HG03025 (cell line): ENCODE measurements at regions not wholly inside any gene's neighbourhood (a gene's known extent, or its start where the extent isn't known, plus 50 kb on each side); places are given as distances from the start of the nearest gene placed in this dataset.

Source experiments
- ATAC-seq: cut with Tn5 transposase; IDR thresholded peaks from one replicate; pipeline ENCODE4 v1.9.1; 2021; ENCODE audit warnings: mild to moderate bottlenecking, moderate library complexity; ENCODE audit not compliant: unreplicated experiment, low FRiP score

- no peak for ATAC-seq
These were observed 262.6 kb upstream of the CDYL start for GRCh38 chr6:4513561-4513960.

DNA sequence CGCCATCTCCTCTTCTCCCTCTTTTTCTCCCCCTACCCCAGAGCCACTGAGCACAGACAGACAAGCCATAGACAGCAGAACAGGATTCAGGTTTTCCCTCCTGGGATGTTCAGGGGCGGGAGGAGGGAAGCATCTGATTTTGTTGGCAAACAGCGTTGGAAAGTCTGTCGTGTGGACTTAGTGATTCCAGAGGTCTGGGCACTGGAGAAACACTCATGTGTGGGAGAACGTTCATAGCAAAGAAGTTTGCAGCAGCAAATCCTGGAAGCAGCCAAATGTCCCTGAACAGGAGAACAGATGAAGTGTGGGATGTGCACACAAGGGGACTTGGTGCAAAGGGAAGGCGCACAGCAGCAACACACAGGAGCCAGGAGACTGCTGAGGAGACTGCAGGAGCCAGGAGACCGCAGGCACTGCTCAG is 264.1 kb upstream of the CDYL start:
- ATAC-seq, result no peak

DNA sequence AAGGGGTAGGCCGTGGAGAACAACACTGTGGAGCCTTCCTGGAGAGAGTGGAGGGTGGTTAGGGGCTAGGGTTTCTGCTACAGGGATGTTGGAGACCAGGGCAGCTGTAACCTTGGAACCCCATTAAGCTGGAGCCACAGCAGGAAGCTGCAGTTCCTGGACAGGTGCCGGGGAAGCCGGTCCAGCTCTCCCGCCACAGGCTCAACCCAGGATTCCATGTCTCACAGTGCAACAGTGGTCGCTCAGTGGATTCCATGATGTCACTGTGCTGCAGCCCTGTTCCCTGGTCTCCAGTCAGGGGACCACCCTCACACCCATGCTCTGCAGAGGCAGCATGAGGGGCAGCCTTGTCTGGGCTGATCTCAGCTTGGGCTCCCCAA is 264.6 kb upstream of the CDYL start:
- ATAC-seq, result no peak

GRCh38 chr6:4510906-4511640 is 265.1 kb upstream of the CDYL start:
- no peak for ATAC-seq

GRCh38 chr6:4510317-4510716 is 265.9 kb upstream of the CDYL start:
- ATAC-seq, result no peak

GRCh38 chr6:4509506-4509905 is 266.7 kb upstream of the CDYL start:
- no peak for ATAC-seq

DNA sequence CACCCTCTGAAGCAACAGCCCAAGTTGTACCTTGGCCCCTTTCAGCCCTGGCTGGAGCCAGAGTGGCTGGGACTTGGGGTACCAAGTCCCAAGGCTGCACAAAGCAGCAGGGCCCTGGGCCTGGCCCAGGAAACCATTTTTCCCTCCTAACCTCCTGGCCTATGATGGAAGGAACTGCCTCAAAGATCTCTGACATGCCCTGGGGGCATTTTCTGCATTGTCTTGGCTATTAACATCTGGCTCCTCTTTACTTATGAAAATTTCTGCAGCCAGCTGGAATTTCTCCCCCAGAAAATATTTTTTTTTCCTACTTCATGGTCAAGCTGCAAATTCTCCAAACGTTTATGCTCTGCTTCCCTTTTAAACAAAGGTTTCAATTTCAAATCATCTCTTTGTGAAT is 269.4 kb upstream of the CDYL start:
- ATAC-seq, result no peak

DNA sequence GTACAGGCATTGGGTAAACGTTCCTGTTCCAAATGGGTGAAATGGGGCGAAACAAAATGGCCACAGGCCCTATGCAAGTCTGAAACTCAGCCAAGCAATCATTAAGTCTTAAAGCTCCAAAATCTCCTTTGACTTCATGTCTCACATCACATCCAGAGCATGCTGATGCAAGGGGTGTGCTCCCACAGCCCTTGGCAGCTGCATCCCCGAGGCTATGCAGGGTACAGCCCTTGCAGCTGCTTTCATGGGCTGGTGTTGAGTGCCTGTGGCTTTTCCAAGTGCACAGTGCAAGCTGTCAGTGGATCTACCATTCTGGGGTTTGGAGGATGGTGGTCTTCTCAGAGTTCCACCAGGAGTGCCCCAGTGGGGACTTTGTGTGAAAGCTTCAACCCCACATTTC is 270.0 kb upstream of the CDYL start:
- ATAC-seq, result no peak

GRCh38 chr6:4504700-4505099 is 271.5 kb upstream of the CDYL start:
- no peak for ATAC-seq

DNA sequence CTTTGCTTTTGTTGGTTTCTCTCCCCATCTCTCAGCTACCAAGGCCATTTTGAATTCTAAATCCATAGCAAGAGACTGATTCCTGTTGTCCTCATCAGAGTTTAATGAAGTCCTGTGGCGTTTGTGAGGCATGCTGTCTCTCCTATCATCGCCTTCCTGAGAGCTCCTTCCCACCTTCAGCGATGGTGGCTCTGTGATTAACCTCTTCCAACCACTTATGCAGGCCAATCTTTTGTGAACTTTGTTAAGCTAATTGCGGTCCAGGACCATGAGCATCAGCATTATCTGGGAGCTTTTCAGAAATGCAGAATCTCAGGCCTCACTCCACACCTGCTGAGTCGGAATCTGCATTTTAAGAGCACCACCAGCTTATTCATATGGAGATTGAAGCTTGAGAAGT is 272.5 kb upstream of the CDYL start:
- ATAC-seq, result no peak

DNA sequence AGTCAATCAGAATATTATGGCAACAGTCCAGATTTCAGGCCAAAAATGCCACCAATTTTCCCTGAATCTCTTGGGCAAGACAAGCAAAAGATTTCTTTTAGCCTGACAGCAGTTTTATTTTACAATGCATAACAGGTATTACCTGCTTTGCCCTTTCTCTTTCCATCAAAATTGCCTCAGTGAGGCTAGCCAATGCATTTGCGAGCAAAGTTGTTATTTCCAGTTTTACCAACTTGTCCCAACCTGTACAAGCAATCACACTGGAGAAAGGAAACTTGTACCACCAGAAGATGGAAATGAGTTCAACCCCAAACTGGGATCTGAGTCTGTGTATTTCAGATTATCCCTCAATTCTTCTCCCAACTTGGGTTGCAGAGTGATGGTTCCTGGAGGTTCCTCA is 279.9 kb upstream of the CDYL start:
- no peak for ATAC-seq

- no peak for ATAC-seq
These were observed 284.5 kb upstream of the CDYL start for GRCh38 chr6:4491501-4492260.

GRCh38 chr6:4489538-4489937 is 286.7 kb upstream of the CDYL start:
- ATAC-seq, result no peak

DNA sequence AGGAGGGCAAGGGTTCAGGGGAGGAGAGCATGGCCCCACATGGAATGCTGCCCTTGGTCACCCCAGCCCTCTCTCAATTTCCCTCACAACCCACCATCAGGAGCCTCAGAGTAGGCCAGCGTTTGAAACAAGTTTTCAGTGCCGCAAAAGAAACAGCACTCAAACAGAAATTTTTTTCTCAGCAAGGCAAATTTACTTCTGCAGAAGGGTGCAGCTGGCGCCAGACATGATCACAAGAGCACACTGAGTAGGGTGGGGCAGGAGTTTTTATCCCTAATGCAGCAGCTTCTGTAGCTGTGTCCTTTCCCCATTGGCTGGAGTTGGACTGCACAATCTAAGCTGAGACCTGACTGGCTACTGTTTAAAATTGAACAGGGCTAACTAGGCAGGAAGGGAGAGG is 287.8 kb upstream of the CDYL start:
- ATAC-seq, result no peak

DNA sequence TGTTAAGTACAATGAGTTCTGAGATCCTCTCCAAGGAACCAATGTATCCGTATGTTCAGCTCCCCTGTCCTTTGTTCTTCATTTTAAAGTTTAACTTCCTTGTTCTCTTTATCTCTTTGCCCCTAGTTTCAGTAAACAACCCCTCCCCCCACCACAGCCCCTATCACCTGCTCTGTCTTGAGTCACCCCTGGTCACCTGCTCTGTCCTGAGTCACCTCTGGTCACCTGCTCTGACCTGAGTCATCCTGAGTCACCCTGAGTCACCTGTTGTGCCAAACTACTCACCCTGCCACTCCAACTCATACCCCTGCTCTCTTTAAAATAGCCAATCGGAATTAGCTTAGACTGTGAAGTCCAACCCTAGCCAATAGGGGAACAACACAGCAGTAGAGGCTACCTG is 288.7 kb upstream of the CDYL start:
- no peak for ATAC-seq

DNA sequence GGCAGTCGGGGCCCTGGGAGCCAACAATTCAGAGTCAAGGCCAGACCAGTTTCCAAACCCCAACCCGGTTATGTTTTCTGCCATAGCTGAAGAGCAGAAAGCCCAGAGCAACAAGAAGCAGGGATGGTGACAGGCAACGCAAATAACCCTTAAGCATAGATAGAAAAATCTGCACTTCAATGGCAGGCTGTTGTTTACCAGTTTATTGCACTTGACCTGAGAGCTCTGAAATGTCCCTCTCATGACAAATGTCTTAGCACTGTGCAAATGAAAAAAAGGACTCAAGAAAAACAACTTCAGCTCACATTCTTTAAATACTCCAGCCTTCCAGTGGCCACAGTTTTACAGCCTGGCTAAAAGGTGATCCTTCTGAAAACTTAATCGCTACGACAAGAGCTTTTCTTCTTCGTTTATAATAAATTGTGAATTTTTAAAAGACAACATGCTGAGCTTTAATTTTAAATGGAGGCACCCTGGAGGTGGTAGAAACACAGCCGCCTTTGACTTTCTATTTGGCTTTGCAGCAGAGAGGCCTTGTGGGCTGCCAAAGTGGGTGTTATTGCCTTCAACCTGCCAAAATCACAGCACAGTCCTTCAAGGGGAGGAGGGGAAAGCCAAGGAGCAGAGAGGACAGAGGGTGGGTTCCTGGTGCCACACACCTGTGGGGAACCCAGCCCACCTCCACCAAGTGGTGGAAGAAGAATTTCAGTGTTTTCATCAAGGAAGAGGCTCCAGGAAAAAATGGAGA is 289.5 kb upstream of the CDYL start:
- no peak for ATAC-seq

GRCh38 chr6:4485735-4486134 is 290.5 kb upstream of the CDYL start:
- ATAC-seq, result no peak

- no peak for ATAC-seq
These were observed 293.7 kb upstream of the CDYL start for GRCh38 chr6:4482461-4482860.

- ATAC-seq, result no peak
These were observed 295.1 kb upstream of the CDYL start for GRCh38 chr6:4480788-4481735.

GRCh38 chr6:4478098-4478497 is 298.1 kb upstream of the CDYL start:
- no peak for ATAC-seq
